Liver (tissue), 8 donors: ENCODE measurements at regions not wholly inside any gene's neighbourhood (a gene's known extent, or its start where the extent isn't known, plus 50 kb on each side); places are given as distances from the start of the nearest gene placed in this dataset.

Experiments
- DNase-seq: peaks from one replicate; pipeline ENCODE4 v3.0.0-alpha.2; 2017; ENCODE audit warnings: low spot score
- H3K27ac ChIP-seq, 2 donors: one replicate each; pipeline ENCODE4 v1.7.0; 2013; ENCODE audit warnings: inconsistent platforms in 2 of 2, low read length in 2 of 2, control low read depth in 1 of 2, low read depth in 1 of 2, mild to moderate bottlenecking in 1 of 2
- H3K27me3 ChIP-seq, 4 donors: one replicate each; pipeline versions ENCODE4 v1.6.1 to v1.7.0; 2013; ENCODE audit warnings: low read length in 3 of 4, inconsistent platforms in 1 of 4, mild to moderate bottlenecking in 1 of 4, moderate library complexity in 1 of 4; ENCODE audit not compliant: control insufficient read depth in 4 of 4, insufficient read depth in 4 of 4
- H3K36me3 ChIP-seq, 4 donors: one replicate each; pipeline versions ENCODE4 v1.6.1 to v1.7.0; 2013; ENCODE audit warnings: low read length in 3 of 4, mild to moderate bottlenecking in 3 of 4, low read depth in 1 of 4, moderate library complexity in 1 of 4; ENCODE audit not compliant: control insufficient read depth in 4 of 4, insufficient read depth in 3 of 4
- H3K4me1 ChIP-seq, 4 donors: one replicate each; pipeline versions ENCODE4 v1.6.1 to v1.7.0; 2013; ENCODE audit warnings: low read length in 3 of 4, mild to moderate bottlenecking in 3 of 4, moderate library complexity in 1 of 4; ENCODE audit not compliant: control insufficient read depth in 4 of 4, insufficient read depth in 4 of 4
- H3K4me3 ChIP-seq, 3 donors: one replicate each; pipeline versions ENCODE4 v1.6.1 to v1.7.0; 2013; ENCODE audit warnings: low read length in 3 of 3, control low read depth in 1 of 3, low read depth in 1 of 3, mild to moderate bottlenecking in 1 of 3
- H3K9ac ChIP-seq, 2 donors: one replicate each; pipeline ENCODE4 v1.7.0; 2013; ENCODE audit warnings: low read length in 2 of 2, mild to moderate bottlenecking in 2 of 2, moderate library complexity in 2 of 2, control low read depth in 1 of 2, low read depth in 1 of 2
- H3K9me3 ChIP-seq, 4 donors: one replicate each; pipeline versions ENCODE4 v1.6.1 to v1.7.0; 2013; ENCODE audit warnings: low read length in 3 of 4; ENCODE audit not compliant: control insufficient read depth in 4 of 4
- ATF3 ChIP-seq: IDR thresholded peaks from 2 replicates; pipeline ENCODE4 v1.6.1; 2016; ENCODE audit warnings: antibody characterized with exemption
- CTCF ChIP-seq: fragments of 150-350 bp; IDR thresholded peaks from 2 replicates; pipeline ENCODE4 v1.5.1; 2017; ENCODE audit warnings: improper control_type of control experiment, low read depth, low read length; ENCODE audit not compliant: missing input control
- EGR1 ChIP-seq, 2 donors: IDR thresholded peaks; 2 replicates each; pipeline ENCODE4 v1.6.1; 2016 to 2018; ENCODE audit warnings: antibody characterized with exemption in 2 of 2, low read depth in 2 of 2
- FOXA1 ChIP-seq: IDR thresholded peaks from 2 replicates; pipeline ENCODE4 v1.6.1; 2016; ENCODE audit warnings: antibody characterized with exemption
- FOXA2 ChIP-seq: IDR thresholded peaks from 2 replicates; pipeline ENCODE4 v1.6.1; 2016; ENCODE audit warnings: antibody characterized with exemption
- GABPA ChIP-seq, 2 donors: IDR thresholded peaks in 1 of 2; conservative IDR thresholded peaks in 1 of 2; 2 replicates each; pipeline ENCODE4 v1.6.1; 2016; ENCODE audit warnings: antibody characterized with exemption in 2 of 2, mild to moderate bottlenecking in 1 of 2, moderate library complexity in 1 of 2
- HNF4A ChIP-seq, 2 donors: conservative IDR thresholded peaks; 2 replicates each; pipeline ENCODE4 v1.6.1; 2016; ENCODE audit warnings: antibody characterized with exemption in 2 of 2, mild to moderate bottlenecking in 2 of 2
- HNF4G ChIP-seq: IDR thresholded peaks from 2 replicates; pipeline ENCODE4 v1.6.1; 2016; ENCODE audit warnings: antibody characterized with exemption
- JUND ChIP-seq, 2 donors: IDR thresholded peaks; 2 replicates each; pipeline ENCODE4 v1.6.1; 2016; ENCODE audit warnings: antibody characterized with exemption in 2 of 2
- MAX ChIP-seq: IDR thresholded peaks from 2 replicates; pipeline ENCODE4 v1.6.1; 2016; ENCODE audit warnings: antibody characterized with exemption
- RAD21 ChIP-seq, 2 donors: IDR thresholded peaks; 2 replicates each; pipeline ENCODE4 v1.6.1; 2016; ENCODE audit warnings: antibody characterized with exemption in 2 of 2, mild to moderate bottlenecking in 2 of 2
- REST ChIP-seq: IDR thresholded peaks from 2 replicates; pipeline ENCODE4 v1.6.1; 2016; ENCODE audit warnings: antibody characterized with exemption, mild to moderate bottlenecking
- RXRA ChIP-seq, 2 donors: IDR thresholded peaks; 2 replicates each; pipeline ENCODE4 v1.6.1; 2017 to 2018; ENCODE audit warnings: antibody characterized with exemption in 2 of 2, mild to moderate bottlenecking in 1 of 2
- SP1 ChIP-seq: IDR thresholded peaks from 2 replicates; pipeline ENCODE4 v1.6.1; 2018; ENCODE audit warnings: antibody characterized with exemption, mild to moderate bottlenecking
- TAF1 ChIP-seq: conservative IDR thresholded peaks from 2 replicates; pipeline ENCODE4 v1.6.1; 2016; ENCODE audit warnings: antibody characterized with exemption, mild to moderate bottlenecking
- YY1 ChIP-seq: IDR thresholded peaks from 2 replicates; pipeline ENCODE4 v1.6.1; 2016; ENCODE audit warnings: antibody characterized with exemption, mild to moderate bottlenecking
- ZBTB33 ChIP-seq: IDR thresholded peaks from 2 replicates; pipeline ENCODE4 v1.6.1; 2016; ENCODE audit warnings: antibody characterized with exemption
- WGBS: extraction: QIAGEN DNeasy Blood & Tissue Kit; methylation state at CpG from one replicate; pipeline ENCODE4 v1.1.7; 2013; 5-methylcytosine and 5-hydroxymethylcytosine counted together
- donor health status: healthy.
- donor health status: healthy.
- donor health status: healthy.
- donor health status: healthy.
- donor health status: healthy.

- TF ChIP-seq REST (no peak), FOXA1 (no peak), YY1 (no peak), JUND (IDR thresholded peaks at IDR 0.05) (no peak), RXRA (IDR thresholded peaks at IDR 0.05) (no peak), GABPA (IDR thresholded peaks at IDR 0.05 in 1 of 2, conservative IDR thresholded peaks at IDR 0.05 in 1 of 2) (no peak), FOXA2 (no peak)
Measured at GRCh38 chr4:8732681-8733243, 138.9 kb downstream of the HMX1 start (continued).

GRCh38 chr4:8732092-8732491, 139.5 kb downstream of the CPZ start:
- no peak for DNase-seq
- H3K4me1 ChIP-seq, result no peaks in the 10 kb centered on the region
- TF ChIP-seq TAF1 (no peak), SP1 (no peak), EGR1 (IDR thresholded peaks at IDR 0.05; ENCODE audit: low read depth in 2 of 2) (no peak), FOXA1 (no peak), GABPA (IDR thresholded peaks at IDR 0.05 in 1 of 2, conservative IDR thresholded peaks at IDR 0.05 in 1 of 2) (no peak), CTCF (no peak), RAD21 (IDR thresholded peaks at IDR 0.05) (no peak), HNF4A (conservative IDR thresholded peaks at IDR 0.05) (no peak), RXRA (IDR thresholded peaks at IDR 0.05) (no peak), YY1 (no peak), HNF4G (no peak), MAX (no peak)
- no peak overlapping the region for H3K27ac ChIP-seq
- 77% methylated on average over 10 of the region's 10 CpGs for WGBS
- no peak overlapping the region for H3K4me3 ChIP-seq
- no peaks in the 10 kb centered on the region for H3K36me3 ChIP-seq
- peaks cover 0 to 4% (median 0%) of the 10 kb centered on the region in 4 donors for H3K9me3 ChIP-seq
- no peaks in the 10 kb centered on the region for H3K27me3 ChIP-seq
- no peak overlapping the region for H3K9ac ChIP-seq

GRCh38 chr4:8731364-8731763, 138.8 kb downstream of the CPZ start:
- Histone ChIP-seq H3K27me3 (no peaks in the 10 kb centered on the region), H3K9me3 (peaks cover 0 to 4% (median 0%) of the 10 kb centered on the region in 4 donors), H3K4me1 (no peaks in the 10 kb centered on the region), H3K9ac (no peak overlapping the region), H3K4me3 (no peak overlapping the region), H3K27ac (no peak overlapping the region), H3K36me3 (no peaks in the 10 kb centered on the region)
- no peak for DNase-seq
- WGBS, result 73% methylated on average over 6 of the region's 6 CpGs
- TF ChIP-seq EGR1 (IDR thresholded peaks at IDR 0.05; ENCODE audit: low read depth in 2 of 2) (no peak), JUND (IDR thresholded peaks at IDR 0.05) (no peak), ATF3 (no peak), HNF4G (no peak), TAF1 (no peak), HNF4A (conservative IDR thresholded peaks at IDR 0.05) (no peak), RAD21 (IDR thresholded peaks at IDR 0.05) (no peak), GABPA (IDR thresholded peaks at IDR 0.05 in 1 of 2, conservative IDR thresholded peaks at IDR 0.05 in 1 of 2) (no peak), ZBTB33 (no peak), REST (no peak), MAX (no peak), SP1 (no peak), RXRA (IDR thresholded peaks at IDR 0.05) (no peak), FOXA2 (no peak), FOXA1 (no peak)
